ENCODE measurements at regions not wholly inside any gene's neighbourhood (a gene's known extent, or its start where the extent isn't known, plus 50 kb on each side); places are given as distances from the start of the nearest gene placed in this dataset.

GRCh38 chr9:99622679-99623078, 199.0 kb upstream of the NR4A3 start:
- 85 to 87% methylated on average over 8 of the region's 8 CpGs for WGBS, 2 donors
- Histone ChIP-seq H3K4me1 (no peaks in the 10 kb centered on the region), H3K9me3 (no peaks in the 10 kb centered on the region), H3K4me3 (no peak overlapping the region), H3K27ac (no peak overlapping the region), H3K27me3 (no peaks in the 10 kb centered on the region), H3K36me3 (no peaks in the 10 kb centered on the region)
- TF ChIP-seq POLR2A (IDR thresholded peaks at IDR 0.05) (no peak), EP300 (IDR thresholded peaks at IDR 0.05) (no peak), POLR2AphosphoS5 (IDR thresholded peaks at IDR 0.05) (no peak), CTCF (IDR thresholded peaks at IDR 0.05) (no peak)
- DNase-seq: no peak
- intact Hi-C loops (cut with DNase I): no loop called here

GRCh38 chr9:99623780-99624364, 197.8 kb upstream of the NR4A3 start:
- Histone ChIP-seq H3K27me3 (no peaks in the 10 kb centered on the region), H3K27ac (no peak overlapping the region), H3K36me3 (no peaks in the 10 kb centered on the region), H3K4me3 (no peak overlapping the region), H3K9me3 (no peaks in the 10 kb centered on the region), H3K4me1 (no peaks in the 10 kb centered on the region)
- TF ChIP-seq POLR2AphosphoS5 (IDR thresholded peaks at IDR 0.05): no peak
- TF ChIP-seq POLR2A (IDR thresholded peaks at IDR 0.05): no peak
- no peak for TF ChIP-seq CTCF (IDR thresholded peaks at IDR 0.05)
- TF ChIP-seq EP300 (IDR thresholded peaks at IDR 0.05): no peak
- intact Hi-C loops (cut with DNase I): no loop called here
- no peak for DNase-seq
- WGBS, 2 donors: 82 to 87% methylated on average over 3 of the region's 3 CpGs

- Histone ChIP-seq H3K27me3 (no peaks in the 10 kb centered on the region), H3K4me1 (no peaks in the 10 kb centered on the region), H3K9me3 (no peaks in the 10 kb centered on the region), H3K36me3 (no peaks in the 10 kb centered on the region), H3K27ac (no peak overlapping the region), H3K4me3 (no peak overlapping the region)
- no peak for DNase-seq
- WGBS, 2 donors: 91 to 93% methylated on average over 5 of the region's 5 CpGs
- TF ChIP-seq EP300 (IDR thresholded peaks at IDR 0.05) (no peak), POLR2A (IDR thresholded peaks at IDR 0.05) (no peak), CTCF (IDR thresholded peaks at IDR 0.05) (no peak), POLR2AphosphoS5 (IDR thresholded peaks at IDR 0.05) (no peak)
- intact Hi-C loops (cut with DNase I): no loop called here
Measured at GRCh38 chr9:99624499-99625233, 197.0 kb upstream of the NR4A3 start.

GRCh38 chr9:99626426-99626825, 195.3 kb upstream of the NR4A3 start:
- H3K9me3 ChIP-seq: no peaks in the 10 kb centered on the region
- H3K4me1 ChIP-seq: no peaks in the 10 kb centered on the region
- H3K4me3 ChIP-seq: no peak overlapping the region
- no peak overlapping the region for H3K27ac ChIP-seq
- no peaks in the 10 kb centered on the region for H3K27me3 ChIP-seq
- no peak for DNase-seq
- no peaks in the 10 kb centered on the region for H3K36me3 ChIP-seq
- TF ChIP-seq CTCF (IDR thresholded peaks at IDR 0.05) (no peak), POLR2AphosphoS5 (IDR thresholded peaks at IDR 0.05) (no peak), POLR2A (IDR thresholded peaks at IDR 0.05) (no peak), EP300 (IDR thresholded peaks at IDR 0.05) (no peak)
- intact Hi-C loops (cut with DNase I): no loop called here

- no peak overlapping the region for H3K27ac ChIP-seq
- H3K4me3 ChIP-seq: no peak overlapping the region
- no peak for DNase-seq
- TF ChIP-seq POLR2AphosphoS5 (IDR thresholded peaks at IDR 0.05) (no peak), EP300 (IDR thresholded peaks at IDR 0.05) (no peak), CTCF (IDR thresholded peaks at IDR 0.05) (no peak), POLR2A (IDR thresholded peaks at IDR 0.05) (no peak)
- H3K27me3 ChIP-seq: no peaks in the 10 kb centered on the region
- H3K36me3 ChIP-seq: no peaks in the 10 kb centered on the region
- intact Hi-C loops (cut with DNase I): no loop called here
- no peaks in the 10 kb centered on the region for H3K4me1 ChIP-seq
- no peaks in the 10 kb centered on the region for H3K9me3 ChIP-seq
Measured at GRCh38 chr9:99628285-99628684, 193.4 kb upstream of the NR4A3 start.
